ENCODE measurements at regions not wholly inside any gene's neighbourhood (a gene's known extent, or its start where the extent isn't known, plus 50 kb on each side); places are given as distances from the start of the nearest gene placed in this dataset.

DNA sequence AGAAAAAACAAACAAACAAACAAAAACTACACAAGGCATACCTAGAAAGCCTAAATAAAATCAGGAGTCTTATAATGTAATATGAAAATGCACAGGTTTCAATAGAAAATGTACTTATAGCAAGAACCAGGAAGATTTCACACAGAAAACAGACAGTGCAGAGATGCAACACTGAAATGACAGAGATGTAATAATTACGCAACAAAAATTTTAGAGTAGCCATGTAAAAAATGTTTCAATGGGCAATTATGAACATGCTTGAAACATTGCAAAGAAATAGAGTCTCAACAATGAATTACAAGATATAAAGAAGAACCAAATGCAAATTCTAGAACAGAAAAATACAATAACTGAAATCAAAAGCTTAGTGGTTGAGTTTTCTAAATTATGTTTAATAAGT, 405.9 kb downstream of the PLK2 start:
- DNase-seq = no peak

DNA sequence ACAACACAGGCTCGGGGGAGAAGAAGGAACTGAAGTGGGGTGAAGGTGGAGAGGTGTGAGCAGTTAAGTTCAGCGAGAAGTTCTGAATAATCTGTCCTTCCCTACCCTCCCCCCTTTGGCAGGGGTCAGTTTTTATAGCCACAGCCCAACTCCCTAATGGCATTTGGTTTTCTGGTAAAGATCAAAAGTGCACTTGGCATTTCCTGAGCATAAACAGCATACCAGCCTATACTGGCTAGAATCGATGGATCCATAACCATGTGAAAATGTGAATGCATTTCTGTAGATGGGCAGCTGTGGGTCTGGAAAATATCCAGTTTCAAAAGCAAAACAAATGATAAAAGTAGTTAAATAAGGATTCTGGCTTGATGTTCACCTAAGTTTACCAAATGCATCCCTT, 410.9 kb downstream of the PLK2 start:
- no peak for DNase-seq

DNA sequence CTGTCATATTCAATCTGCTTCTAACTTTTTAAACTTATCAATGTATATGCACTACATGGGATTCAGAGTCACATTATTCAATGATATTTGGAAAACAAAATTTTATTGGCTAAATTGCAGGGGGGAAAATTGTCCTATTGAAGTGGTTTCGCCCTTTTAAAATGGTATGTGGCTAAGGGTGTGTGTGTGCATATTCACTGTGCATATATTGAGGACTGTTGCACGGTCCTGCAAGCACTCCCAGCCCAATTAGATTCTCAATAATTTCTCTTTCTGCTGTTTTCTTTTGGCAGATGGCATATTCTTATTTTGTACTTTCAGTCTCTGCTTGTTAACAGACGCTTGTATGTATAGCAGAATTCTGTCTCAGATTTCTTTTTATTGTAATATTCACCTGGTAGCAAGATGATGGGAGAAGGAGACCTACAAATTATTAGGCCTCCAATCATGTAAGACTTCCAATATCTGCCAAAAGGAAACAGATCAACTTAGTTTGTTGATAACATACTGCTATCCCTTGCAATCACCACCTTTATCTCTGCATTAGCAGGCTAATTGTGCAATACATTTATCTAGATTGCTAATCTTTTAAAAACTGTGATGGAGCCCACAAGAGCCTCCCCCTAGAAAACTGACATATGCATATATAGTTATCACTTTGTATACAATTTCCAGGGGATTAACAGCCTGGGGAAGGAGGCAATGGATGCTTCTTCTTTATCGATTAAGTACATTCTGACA, 411.5 kb downstream of the PLK2 start:
- no peak for DNase-seq

DNA sequence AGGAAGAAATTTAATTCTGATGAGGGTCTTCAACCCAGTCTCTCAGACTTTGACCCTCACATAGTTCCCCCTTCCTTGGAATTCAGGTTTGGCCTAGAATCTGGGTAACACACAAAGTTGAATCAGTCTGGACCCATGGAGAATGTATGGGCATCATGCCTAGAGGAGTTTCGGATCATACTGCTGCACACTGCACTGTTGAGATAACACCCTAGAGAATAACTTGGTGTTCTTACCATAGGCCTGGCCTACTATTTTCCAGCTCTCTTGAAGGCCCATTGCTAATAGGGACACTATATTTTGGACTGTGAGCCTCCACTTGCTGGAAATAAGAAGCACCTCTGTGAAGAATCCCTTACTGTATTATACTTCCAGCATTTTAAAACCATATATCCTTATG, 413.5 kb downstream of the PLK2 start:
- DNase-seq = no peak

DNA sequence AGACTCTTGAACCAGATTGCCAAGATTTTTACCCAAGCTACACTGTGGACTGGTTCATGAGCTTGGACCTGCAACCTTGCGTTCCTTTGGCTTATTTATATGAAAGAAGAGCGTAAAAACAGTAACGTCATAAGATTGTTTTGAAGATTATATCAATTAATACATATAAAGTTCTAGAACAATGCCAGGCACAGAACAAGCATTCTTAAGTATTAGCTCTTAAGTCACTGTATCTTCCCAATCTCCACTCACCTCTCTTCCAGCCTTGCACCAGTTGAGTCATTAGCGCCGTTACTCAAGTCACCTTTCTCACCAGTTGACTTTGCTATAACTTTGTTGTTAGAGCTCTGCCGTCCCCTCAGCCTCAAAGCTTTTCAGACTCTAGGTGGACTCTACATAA, 415.7 kb downstream of the PLK2 start:
- DNase-seq = no peak

DNA sequence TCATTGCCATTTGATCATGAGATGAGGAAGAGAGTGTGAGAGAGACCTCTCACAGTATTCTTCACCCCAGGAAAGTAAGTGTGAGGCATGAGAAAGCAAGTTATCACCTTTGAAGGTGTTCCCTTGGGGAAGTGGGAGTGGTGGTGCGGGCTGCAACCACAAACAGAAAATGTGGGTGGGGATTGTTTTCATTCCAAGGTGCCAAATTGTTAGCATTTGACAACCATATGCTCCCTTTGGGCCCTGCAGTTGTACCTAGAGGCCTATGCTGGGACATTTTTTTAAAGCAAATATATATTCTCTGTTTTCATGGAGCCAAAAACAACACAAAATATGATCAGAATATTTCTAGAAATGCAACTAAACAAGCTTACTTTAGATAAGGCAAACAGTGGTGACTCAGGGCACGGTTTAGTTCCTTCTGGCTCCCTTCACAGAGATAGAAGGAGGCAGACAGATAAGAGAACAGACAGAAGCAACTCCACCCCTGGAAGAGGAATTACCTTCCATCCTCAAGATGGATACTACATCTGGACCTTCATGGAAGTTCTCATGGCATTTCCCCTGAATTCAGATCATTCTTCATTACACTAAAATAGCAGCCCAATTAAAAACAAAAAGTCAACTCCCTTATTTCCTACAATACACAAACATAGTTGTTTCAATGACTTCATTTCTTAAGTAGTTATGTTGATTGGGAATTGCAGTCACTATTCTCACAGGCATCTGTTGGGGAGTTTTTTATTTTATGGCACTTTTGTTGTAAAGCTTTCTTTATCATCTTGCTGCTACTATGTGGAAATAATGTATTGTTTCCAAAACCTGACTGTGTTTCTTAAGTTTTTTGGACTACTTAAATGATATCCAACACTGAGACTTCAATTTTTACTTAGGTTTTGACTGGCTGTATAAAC, 416.6 kb downstream of the PLK2 start:
- no peak for DNase-seq

DNA sequence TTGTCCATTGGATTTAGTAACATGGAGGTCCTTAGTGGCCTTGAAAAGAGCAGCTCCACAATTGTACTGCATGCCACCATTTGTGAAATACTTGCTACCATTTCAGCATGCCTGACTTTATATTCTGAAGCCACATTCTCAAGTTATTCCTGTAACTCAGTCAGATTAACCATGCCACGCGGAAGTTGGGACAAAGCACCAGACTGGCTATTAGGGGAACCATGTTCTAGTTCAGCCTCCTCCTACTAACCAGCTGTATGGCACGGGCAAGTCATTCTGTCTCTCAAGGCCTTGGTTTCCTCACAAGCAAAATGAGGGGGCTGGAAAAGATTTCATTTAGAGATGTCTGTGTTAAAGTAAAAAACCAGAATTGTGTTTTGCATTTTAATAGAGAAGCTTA, 418.0 kb downstream of the PLK2 start:
- no peak for DNase-seq

DNA sequence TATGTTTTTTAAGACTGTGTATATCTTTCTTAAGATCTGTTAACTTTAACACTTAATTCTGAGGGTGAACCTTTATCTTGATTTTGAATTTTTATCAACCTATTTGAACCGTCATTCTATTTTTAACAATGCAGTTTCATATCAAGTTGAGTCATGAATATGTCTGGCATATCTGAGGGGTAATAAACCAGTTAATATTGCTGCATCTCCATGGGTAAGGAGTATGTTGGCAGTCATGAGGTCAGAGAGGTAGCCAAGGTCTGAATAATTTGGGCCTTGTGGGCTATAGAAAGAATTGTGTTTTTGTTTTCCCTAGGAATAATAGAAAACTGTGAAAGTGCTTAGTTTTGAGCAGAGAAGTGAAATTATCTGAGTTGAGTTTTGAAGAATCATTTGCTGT, 419.0 kb downstream of the PLK2 start:
- DNase-seq = no peak

DNA sequence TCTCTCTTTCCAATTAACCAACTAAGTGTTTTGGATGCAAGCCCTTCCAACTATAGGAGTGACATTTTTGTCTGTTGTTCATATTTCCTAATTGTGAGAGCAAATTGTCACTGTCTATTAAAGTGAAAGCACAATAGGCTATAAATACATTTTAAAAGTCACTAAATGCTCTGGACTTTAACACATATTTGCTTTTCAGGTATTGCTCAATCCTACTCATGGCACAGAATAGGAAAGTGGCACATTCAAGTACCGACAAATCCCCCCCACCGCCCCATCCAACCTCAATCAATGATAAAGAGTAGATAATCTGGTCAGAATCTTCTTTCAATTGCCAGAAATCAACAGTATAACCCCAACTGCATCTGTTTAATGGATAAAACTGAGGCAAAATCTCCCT, 419.8 kb downstream of the PLK2 start:
- DNase-seq = no peak

DNA sequence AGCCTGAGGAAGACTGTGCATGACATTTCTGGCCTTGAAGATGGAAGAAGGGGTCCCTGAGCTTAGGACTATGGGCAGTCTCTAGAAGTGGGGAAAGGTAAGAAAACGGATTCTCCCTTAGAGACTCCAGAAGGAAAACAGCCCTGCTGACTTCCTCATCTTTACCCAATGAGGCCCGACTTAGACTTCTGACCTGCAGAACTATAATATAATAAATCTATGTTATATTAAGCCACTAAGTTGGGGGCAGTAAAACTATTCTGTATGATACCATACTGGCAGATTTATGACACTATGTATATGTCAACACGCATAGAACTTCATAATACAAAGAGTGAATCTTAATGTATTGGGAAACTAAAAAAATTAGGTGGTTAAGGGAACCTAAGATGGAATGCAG, 422.0 kb downstream of the PLK2 start:
- no peak for DNase-seq

DNA sequence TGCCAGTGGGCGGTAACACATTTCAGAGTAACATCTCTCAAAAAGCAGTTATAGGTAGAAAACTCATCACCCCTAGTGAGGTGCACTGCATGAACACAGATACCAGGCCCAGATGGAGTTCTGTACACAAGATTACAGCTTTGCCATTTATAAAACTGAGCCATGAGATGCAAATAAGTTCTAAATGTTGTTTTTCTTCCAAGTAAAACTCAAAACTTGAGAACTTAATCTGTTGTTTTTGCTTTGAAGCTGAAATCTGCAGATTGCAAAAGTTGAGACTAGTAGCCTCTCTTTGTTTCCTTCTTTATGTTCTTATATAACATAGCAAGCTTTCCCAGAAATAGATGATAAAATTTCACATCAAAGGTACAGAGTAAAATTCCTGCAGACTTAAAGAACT, 434.1 kb downstream of the PLK2 start:
- no peak for DNase-seq

DNA sequence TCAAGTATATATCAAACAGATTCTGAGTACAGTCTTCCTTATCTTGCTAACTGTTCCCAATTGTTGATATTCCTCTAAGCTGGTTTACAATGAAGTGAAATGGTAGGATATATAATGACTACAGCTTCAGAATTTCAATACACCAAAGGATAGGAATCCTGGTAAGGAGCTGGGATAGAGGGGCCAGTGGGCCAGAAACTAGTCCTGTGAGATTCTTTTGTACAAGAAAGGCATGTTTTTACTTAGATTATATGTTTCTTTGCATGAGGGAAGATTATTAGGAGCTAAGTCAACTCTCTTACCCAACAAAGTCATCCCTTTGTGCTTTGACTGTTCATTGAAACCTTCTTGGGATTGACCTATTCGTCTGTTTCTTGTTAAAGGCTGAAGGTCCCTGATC, 435.7 kb downstream of the PLK2 start:
- no peak for DNase-seq

DNA sequence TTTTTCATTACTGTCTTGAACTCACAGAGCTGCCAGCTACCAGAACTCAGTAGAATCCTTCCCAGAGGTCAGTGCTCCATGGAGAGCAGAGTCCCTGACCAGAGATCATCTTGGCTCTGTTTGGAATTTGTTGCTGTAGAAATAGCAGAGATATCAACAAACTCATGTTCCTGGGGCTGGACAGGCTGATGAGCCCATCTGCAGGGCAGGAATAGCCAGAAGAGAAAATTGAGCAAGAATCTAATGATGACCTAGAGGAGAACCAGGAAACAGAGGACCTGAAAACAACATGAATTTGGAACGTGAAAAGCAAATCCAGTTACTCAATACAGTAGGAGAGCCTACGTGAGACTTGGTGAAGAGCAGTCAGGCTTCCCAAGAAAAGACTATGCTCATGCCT, 437.8 kb downstream of the PLK2 start:
- no peak for DNase-seq

DNA sequence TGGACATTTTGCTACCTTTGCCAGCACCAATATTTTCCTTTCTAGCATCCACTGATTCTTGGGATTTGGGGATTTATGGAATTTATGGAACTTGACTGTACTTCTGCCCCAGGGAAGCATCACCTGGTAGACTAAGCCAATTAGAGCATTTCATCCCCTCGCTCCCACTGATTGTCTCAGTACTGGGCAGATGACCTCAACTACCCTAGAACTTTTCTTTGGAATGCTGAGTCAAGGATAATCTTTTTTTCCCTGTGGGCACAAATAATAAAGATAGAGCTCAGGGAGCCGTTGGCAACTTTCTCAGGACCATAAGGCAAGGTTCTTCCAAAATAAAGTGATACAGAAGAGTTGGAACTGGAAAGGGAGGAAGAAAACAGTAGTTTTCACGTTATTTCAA, 438.4 kb downstream of the PLK2 start:
- no peak for DNase-seq

DNA sequence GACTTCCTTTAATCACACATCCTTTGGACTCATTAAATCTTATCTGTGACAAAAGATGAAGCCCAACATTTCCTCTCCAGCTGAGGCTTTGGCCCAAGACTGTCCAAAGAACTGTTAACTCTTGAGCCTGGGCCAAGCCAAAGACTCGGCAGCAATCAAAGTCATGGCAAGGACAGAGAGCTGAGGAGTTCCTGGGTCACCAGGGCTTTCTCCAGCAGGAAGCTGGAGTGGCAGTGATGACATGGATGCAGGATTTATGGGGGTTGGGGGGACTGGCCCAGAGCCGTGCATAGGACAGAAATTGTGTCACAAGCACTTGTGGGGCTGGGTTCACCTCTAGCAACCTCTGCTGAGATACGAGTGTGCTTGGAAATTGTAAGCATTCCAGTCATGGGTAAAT, 440.3 kb downstream of the PLK2 start:
- no peak for DNase-seq

DNA sequence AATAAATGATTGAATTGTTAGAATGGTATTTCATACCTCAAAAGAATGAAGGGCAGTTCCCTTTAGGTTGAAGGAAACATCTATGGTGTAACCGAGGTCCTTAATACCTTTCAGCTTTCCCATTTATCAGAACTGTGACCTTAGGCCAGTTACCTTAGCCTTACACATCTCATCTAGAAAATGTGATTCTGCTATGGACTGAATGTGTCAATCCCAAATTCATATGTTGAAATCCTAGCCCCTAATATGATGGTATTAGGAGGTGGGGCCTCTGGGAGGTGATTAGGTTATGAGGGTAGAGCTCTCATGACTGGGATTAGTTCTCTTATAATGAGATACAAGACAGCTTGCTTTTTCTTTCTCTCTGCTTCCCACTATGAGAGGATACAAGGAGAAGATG, 441.9 kb downstream of the PLK2 start:
- no peak for DNase-seq

DNA sequence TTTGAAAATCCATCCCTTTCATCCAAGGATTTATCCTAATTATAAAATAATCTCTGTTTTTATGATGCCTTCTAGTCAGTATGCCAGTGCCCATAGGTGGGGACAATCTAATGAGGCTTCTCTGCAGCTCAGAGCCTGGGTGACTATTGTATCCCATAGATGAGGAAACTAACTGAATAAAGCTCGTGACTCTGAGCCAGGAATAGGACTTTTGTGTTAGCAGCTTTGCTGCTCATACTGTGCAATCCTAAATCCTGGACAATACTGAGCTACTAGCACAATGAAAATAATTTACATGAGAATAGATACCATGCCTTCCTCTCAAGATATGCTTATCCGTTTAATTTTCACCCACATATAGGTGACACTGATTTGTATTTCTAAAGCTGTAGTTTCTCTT, 443.0 kb downstream of the PLK2 start:
- DNase-seq = no peak

DNA sequence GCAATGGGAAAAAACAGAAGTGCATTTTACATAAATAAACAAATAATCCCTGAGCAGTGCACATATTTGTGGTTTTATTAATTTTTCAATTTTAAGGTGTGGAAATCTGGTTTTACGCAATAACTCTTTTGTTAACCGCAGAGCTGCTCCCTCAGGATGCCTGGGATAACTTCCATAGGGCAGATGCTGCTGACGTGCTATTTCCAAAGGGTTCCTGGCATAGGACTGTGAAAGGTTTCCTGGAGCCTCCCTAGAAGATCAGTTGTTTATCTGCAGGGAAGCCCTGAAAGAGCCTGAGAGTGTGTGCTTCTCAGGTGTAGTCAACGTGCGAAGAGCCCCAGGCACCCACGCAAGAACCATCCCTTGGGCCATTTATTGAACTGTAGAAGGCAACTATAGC, 443.5 kb downstream of the PLK2 start:
- DNase-seq = no peak

DNA sequence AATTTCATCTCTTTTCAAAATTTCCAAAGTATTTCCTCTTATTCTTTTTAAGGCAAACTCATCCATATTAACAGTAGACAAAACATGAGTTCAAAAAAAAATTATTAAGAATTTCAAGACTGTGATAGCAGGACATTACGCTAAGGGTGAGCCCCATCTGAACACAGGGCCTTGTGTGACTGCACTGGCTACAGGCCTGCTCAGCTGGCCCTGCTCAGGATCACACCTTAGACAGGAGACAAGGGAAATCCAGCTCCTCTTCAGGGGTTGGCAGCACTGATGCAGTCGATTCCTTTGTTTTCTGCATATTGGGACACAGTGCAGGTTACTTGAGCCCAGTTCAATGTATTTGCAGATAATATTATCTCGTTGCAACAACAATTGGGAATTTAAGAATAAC, 444.7 kb downstream of the PLK2 start:
- DNase-seq = no peak

DNA sequence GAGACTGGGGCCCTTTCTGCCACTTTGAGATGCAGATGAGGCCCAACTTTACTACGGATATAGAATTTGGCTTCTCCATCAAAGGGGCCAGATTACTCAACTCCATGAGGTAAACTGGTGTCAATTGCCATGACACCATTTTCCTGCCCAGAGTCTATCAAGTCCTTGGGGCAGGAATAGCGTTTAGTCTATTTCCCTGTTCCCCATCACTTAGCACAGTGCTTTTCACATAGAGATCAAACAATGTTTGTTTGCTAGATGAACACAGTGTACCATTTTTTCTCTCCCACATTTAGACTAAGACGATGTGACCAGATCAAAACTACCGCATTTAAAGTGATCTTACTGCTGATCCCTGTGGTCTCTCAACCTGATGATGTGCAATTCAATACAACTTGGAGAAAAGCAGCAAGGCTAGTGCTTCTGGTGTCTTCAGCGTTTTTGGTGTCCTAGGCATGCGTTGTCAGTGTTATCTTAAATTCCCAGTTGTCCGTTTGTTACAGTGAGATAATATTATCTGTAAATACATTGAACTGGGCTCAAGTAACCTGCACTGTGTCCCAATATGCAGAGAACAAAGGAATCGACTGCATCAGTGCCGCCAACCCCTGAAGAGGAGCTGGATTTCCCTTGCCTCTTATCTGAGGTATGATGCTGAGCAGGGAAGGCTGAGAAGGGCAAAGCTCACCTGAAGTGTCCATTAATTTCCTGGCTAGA, 446.2 kb downstream of the PLK2 start:
- DNase-seq = no peak

DNA sequence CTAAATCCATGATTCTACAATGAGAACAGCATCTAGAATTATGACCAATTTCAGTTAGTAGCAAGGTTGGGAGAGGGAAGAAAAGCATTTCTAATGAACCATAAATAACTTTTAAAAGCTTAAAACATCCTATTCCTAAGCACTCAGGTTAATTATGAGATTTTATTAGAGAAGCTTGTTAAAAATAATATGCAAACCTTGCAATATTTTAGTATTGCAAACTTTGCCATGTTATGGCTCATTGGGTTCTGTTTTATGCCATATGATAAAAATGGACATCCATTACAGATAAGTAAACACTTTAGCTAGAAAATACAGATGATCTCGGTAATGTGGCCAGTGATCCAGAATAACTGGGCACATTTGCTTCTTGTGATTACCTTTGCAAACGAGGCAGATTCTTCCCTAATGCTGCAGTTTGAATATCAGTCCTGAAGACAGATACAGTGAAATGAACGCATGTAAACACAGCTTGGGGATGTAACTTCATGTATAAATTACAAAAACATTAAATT, 447.0 kb downstream of the PLK2 start:
- DNase-seq = no peak

DNA sequence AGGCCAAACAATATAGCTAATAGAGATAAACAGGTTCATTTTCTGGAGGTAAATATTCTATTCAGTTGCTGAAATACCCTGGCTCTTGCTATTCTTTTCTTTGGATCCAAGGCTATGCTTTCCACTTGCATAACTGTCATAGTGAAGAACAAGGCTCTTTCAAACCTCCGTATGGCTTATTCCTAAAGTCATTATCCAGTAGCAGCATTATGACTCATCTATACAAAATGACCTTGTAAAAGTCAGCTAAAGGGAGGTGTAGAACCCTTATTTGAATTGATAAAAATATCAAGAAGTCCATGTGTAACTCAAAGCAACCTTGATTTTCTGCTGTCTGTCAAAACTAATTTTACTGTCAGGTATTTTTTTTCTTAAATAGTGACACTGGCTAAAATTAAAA, 447.8 kb downstream of the PLK2 start:
- DNase-seq = no peak

DNA sequence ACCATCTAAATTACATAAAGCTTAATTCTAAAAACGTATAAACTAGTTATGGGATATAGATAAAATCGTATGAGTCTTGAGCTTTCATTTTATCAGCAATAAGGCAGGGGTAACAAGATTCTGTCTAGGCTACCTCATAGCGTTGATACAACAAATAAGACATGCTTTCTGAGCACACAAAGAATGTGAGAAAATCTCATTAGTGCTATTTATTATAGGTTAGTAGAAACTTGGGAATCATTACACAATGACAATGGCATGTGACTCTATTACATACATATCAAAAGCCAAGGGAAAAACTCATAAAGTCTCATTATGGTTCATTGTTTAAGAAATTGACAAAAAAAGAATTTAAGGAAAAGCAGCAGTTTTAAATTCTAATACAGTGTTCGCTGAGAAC, 448.6 kb downstream of the PLK2 start:
- no peak for DNase-seq

DNA sequence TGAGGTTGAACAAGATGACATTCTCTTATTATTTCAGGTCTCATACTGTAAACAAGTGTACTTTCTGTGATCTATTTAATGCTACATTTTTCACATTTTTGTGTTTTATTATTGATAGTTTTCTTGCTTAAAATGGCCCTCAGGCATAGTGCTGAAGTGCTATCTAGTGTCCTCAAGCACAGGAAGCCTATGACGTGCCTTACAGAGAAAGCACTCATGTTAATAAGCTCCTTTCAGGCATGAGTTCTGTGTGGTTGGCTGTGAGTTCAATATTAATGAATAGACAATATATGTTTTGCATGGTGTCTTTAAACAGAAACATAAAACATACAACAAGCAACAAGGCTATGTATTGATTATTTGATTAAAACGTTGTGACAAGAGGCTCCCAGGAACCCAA, 450.1 kb downstream of the PLK2 start:
- no peak for DNase-seq
